LNCaP clone FGC (cell line): ENCODE measurements at regions not wholly inside any gene's neighbourhood (a gene's known extent, or its start where the extent isn't known, plus 50 kb on each side); places are given as distances from the start of the nearest gene placed in this dataset.

Experiments
- DNase-seq: peaks from one replicate; pipeline ENCODE4 v3.0.0-alpha.2; 2011; ENCODE audit warnings: low read depth
- H3K4me3 ChIP-seq: 2 replicates; pipeline ENCODE4 v1.5.1; 2011; ENCODE audit warnings: mild to moderate bottlenecking, low read depth, low read length, control low read depth
- TF ChIP-seq, protein P1 (sequence below): IDR thresholded peaks from 2 replicates; pipeline ENCODE4 v1.5.1; 2012; ENCODE audit warnings: mild to moderate bottlenecking; ENCODE audit not compliant: control insufficient read depth, insufficient read depth; ENCODE audit errors: extremely low read depth

DNA sequence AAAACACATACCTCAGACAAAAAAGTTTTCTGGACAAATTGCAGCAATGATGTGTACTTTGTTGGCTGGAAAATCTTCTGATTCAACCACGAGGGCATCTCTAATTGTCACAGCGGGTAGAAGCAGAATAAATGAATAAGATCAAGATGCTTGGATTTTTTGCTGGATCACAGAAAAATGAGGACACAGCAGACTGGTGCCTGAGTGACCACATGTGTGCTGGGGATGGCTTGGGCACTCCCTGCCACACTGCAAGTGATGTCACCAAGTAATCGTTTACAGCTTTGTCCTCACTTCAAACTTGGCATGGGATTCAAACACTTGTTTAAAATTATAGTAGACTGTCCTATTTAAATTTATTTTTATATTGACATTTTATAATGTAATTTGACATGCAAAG, 557.0 kb downstream of the SPRY1 start:
- H3K4me3 ChIP-seq: no peak overlapping the region
- TF ChIP-seq, protein P1, sequence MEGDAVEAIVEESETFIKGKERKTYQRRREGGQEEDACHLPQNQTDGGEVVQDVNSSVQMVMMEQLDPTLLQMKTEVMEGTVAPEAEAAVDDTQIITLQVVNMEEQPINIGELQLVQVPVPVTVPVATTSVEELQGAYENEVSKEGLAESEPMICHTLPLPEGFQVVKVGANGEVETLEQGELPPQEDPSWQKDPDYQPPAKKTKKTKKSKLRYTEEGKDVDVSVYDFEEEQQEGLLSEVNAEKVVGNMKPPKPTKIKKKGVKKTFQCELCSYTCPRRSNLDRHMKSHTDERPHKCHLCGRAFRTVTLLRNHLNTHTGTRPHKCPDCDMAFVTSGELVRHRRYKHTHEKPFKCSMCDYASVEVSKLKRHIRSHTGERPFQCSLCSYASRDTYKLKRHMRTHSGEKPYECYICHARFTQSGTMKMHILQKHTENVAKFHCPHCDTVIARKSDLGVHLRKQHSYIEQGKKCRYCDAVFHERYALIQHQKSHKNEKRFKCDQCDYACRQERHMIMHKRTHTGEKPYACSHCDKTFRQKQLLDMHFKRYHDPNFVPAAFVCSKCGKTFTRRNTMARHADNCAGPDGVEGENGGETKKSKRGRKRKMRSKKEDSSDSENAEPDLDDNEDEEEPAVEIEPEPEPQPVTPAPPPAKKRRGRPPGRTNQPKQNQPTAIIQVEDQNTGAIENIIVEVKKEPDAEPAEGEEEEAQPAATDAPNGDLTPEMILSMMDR: no peak
- DNase-seq: no peak

DNA sequence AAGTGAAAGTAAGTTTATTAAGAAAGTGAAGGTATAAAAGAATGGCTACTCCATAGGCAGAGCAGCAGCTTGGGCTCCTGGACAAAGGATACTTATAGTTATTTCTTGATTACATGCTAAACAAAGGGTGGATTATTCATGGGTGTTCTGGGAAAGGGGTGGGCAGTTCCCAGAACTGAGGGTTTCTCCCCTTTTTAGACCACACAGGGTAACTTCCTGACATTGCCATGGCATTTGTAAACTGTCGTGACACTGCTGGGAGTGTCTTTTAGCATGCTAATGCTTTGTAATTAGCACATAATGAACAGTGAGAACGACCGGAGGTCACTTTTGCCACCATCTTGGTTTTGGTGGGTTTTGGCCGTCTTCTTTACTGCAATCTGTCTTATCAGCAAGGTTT, 557.6 kb downstream of the SPRY1 start:
- no peak for DNase-seq
- TF ChIP-seq, protein P1: no peak
- no peak overlapping the region for H3K4me3 ChIP-seq

DNA sequence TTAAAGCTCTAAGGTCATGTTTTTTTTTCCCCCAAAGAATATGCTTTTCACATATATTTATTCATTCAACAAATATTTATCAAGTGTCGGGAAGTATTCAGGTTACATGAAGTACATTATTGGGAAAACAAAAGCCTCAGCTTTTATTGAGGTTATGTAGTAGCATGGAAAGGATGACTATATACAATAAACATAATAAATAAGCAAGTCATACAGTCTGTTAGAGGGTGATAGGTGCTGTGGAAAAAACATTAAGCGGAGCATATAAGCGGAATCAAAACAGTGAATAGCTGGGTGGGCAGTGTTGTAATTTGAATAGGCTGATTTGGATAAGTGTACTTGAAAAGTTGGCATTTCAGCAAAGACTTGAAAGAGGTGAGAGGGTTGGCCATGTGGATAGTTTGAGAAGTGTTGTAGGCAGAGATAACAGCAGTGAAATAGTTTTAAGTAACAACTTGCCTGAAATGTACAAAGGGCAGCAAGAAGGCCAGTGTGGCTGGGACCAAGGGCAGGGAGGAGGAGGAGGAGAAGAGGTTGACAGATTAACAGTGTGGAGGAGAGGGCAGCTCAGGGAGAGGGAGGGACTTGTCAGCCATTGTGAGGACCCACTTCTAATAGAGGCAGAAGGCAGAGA, 558.7 kb downstream of the SPRY1 start:
- TF ChIP-seq, protein P1: no peak
- no peak for DNase-seq
- H3K4me3 ChIP-seq: no peak overlapping the region

DNA sequence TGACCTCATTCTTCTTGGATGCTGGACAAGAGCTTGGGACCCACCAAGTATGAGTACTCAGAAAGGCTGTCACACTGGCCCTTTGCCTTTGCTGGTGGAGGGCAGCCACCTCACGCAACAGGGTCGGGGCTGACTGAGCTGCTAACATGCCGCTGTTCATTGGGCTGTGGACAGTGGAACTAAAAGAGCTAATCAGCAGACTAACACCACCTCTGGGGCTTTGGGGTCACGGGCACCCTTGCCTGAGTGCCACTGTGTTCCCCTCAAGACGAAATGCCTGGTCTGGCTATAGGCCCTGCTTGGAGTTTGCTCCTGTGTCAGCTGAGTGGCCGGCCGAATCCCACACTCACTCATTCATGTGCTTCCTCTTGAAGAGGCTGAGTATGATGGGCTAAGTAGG, 559.6 kb downstream of the SPRY1 start:
- no peak for DNase-seq
- TF ChIP-seq, protein P1: no peak
- H3K4me3 ChIP-seq: no peak overlapping the region

DNA sequence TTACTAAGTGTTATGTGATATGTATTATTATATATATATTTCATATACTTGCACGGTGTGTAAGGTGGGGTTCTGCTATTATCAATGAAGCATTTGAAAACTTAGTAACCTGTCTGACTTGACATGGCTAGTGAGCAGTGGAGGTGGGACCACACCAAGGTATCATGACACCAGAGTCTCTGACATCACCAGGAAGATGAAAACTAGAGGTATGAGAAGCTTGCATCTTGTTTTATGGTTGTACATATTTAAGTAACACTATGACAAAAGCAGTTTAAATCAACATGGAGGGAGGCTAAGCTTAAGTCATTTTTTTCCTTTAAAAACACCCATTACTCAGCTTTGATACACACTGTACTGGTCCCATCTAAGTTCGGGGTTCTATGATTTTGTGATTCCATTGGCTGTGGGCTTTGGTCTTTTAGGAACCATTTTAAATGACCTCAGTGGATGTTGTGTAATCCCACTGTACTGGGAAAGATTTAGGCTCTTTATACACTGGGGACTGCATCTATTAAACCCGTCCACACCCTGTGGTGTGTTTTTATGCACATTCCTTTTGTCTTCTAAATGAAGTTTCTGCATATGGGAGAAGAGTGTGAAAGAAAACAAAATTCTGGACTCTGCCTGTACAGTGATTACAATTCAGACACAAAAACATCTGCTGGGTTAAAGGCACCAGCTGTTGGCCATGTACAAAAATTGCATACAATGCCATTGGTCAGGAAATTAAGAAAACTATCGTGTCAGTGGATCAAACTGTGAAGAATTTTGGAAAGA, 570.6 kb downstream of the SPRY1 start:
- DNase-seq: no peak
- TF ChIP-seq, protein P1: no peak
- no peak overlapping the region for H3K4me3 ChIP-seq

DNA sequence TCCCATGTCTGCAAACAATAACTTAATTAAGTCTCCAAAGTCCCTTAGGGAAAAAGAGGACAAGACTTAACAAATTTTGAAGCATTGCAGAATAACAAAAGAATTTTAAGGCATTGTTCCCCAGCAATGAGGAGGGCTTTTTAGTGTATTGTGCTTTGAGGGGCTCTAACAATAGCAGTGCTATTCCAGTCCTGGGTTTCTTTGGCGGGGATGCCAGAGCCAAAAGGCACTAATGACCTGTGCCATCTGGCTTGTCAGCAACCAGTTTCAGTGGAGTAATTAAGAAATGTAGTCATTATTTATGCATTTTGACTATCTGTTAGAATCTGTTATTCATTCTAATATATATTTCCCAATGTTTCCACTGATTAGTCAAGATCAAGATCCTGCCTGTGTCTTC, 575.4 kb downstream of the SPRY1 start:
- DNase-seq: no peak
- TF ChIP-seq, protein P1: no peak

More for the DNA sequence above, 575.4 kb downstream of the SPRY1 start:
- no peak overlapping the region for H3K4me3 ChIP-seq
